ENCODE measurements at regions not wholly inside any gene's neighbourhood (a gene's known extent, or its start where the extent isn't known, plus 50 kb on each side); places are given as distances from the start of the nearest gene placed in this dataset.

DNA sequence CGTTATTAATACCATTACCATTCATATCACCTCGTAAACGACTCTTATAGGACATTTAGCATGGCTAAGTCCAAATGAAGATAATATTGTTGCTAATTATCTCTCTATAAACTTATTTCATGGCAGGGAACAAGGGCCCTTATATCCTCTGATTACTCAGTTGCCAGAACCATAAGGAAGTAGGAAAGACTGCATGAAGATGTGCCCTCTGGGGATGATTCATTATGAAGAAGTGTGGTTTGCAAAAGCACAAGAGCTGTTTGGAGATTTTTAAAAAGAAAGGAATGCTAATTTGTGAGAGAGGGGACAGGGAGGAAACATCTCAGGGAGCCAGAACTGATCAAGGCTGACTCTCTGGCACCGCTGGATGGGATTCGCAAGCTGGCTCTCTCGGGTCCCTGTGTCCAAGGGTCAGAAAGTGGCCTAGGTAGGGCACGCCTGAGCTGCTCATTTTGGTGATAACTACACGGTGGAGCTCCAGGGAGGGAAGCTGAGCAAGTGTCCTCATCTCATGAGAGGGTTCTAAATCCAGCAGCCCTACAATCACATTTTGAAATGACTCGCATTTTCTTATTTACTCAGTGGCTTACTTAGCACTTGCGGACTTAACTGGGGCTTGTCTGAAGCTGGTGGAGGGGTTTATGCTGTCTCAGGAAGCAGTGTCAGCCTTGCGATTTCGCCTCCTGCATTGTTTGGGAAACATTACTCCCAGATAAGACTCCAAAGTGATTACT is 136.8 kb downstream of the C5orf15 start:
- no peak for DNase-seq (ENCODE audit: low read depth in 3 of 3, low spot score in 2 of 3)

GRCh38 chr5:133830911-133831310 is 137.5 kb downstream of the C5orf15 start:
- no peak for DNase-seq (ENCODE audit: low read depth in 3 of 3, low spot score in 2 of 3)

DNA sequence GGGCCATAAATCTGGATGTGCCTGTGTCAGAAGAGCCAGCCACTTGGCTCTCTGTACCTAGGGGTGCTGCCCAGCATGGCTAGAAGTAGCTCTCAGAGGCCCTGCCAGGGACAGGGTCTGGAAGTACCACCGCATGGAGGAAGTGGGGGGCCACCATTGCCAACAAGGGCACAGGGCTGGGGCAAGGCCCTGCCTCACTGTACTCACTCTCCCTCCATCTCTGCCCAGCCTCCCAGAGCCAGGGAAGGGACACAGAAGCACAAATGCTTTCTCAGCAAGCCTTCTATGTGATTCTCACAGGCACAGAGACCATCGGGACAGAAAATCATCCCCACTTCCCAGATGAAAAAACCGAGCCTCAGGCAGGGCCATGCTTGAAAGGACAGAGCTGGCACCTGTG is 138.1 kb downstream of the C5orf15 start:
- no peak for DNase-seq (ENCODE audit: low read depth in 3 of 3, low spot score in 2 of 3)

- no peak for DNase-seq (ENCODE audit: low read depth in 3 of 3, low spot score in 2 of 3)
Observed at GRCh38 chr5:133829786-133830185, 138.6 kb downstream of the C5orf15 start.

DNA sequence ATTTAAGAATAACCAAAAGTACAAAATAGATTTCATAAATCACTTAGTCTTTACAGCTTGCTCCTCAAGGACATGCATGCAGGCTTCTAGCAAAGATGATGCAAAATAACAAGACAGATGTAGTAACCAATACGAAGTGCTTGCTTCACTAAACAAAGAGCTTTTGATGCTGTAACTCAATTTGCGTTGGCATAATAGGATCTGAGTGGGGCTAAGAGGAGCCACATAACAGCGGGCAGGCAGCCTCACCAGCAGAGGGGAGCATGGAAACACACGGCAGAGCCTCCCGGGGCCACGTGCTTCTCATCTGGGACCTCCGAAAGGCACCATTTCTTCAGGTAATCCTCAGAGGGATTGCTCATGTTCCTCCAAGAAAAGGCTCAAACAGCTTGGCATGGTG is 139.7 kb downstream of the C5orf15 start:
- no peak for DNase-seq (ENCODE audit: low read depth in 3 of 3, low spot score in 2 of 3)

DNA sequence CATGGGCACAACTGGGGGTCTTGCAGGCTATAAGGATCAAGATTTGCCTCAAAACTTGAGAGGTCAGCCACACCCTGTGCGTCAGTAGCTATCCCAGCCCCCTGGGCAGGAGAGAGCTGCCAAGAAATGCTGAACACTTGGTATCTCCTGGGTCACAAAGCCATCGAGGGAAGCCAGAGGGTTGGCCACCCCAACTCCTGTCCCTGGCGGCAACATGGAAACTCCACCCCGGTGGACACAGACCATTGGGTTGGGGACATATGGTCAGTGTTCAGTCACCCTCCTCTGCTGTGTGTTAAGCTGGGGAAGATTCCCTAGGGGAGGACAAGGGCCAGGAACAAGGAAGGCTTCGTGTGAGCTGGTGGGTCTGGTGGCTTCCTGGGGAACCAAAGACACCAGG is 140.6 kb downstream of the C5orf15 start:
- DNase-seq (ENCODE audit: low read depth in 3 of 3, low spot score in 2 of 3), result no peak

GRCh38 chr5:133827011-133827410 is 141.4 kb downstream of the C5orf15 start:
- no peak for DNase-seq (ENCODE audit: low read depth in 3 of 3, low spot score in 2 of 3)

GRCh38 chr5:133825631-133826289 is 142.7 kb downstream of the C5orf15 start:
- DNase-seq (ENCODE audit: low read depth in 3 of 3, low spot score in 2 of 3), result no peak

- DNase-seq (ENCODE audit: low read depth in 3 of 3, low spot score in 2 of 3), result no peak
Observed at GRCh38 chr5:133824661-133825254, 143.7 kb downstream of the C5orf15 start.

GRCh38 chr5:133821889-133822288 is 146.5 kb downstream of the C5orf15 start:
- DNase-seq (ENCODE audit: low read depth in 3 of 3, low spot score in 2 of 3), result no peak

GRCh38 chr5:133821311-133821741 is 147.1 kb downstream of the C5orf15 start:
- no peak for DNase-seq (ENCODE audit: low read depth in 3 of 3, low spot score in 2 of 3)

GRCh38 chr5:133820507-133820906 is 147.9 kb downstream of the C5orf15 start:
- DNase-seq (ENCODE audit: low read depth in 3 of 3, low spot score in 2 of 3), result no peak

GRCh38 chr5:133819977-133820471 is 148.4 kb downstream of the C5orf15 start:
- DNase-seq (ENCODE audit: low read depth in 3 of 3, low spot score in 2 of 3), result no peak

DNA sequence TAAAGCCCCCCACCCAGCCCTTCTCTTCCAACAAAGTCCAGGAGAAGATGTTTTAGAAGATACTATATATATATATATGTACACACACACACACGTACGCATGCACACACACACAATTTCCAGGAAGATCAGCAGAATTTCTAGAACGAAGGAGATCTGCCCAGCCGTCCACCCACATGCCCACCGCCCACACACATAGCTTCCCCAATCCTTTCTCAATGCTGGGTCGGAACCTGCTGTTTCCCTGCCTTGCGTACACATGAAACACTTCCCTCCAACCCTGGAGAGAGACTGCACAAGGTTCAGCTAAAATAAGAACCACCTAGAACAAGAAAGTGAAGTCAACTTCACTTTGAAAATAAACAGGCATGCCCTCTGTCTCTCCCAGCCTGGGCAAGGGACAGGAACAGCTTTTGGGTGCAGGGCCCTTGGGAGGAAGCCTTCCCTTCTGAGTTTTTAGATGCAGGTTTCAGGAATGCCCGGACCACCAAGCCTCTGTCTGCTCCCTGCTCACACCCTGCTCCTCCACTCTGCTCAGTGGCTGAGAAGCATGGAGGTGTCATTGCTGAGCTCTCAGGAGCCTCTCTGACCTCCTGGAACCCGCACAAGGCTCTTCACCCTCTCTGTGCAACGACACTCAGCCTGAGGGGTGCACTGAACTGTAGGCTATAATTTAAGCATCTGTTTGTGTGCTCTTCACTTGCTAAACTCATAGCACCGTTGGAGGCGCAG is 149.4 kb downstream of the C5orf15 start:
- no peak for DNase-seq (ENCODE audit: low read depth in 3 of 3, low spot score in 2 of 3)

GRCh38 chr5:133818031-133818431 is 150.4 kb downstream of the C5orf15 start:
- DNase-seq (ENCODE audit: low read depth in 3 of 3, low spot score in 2 of 3), result no peak

DNA sequence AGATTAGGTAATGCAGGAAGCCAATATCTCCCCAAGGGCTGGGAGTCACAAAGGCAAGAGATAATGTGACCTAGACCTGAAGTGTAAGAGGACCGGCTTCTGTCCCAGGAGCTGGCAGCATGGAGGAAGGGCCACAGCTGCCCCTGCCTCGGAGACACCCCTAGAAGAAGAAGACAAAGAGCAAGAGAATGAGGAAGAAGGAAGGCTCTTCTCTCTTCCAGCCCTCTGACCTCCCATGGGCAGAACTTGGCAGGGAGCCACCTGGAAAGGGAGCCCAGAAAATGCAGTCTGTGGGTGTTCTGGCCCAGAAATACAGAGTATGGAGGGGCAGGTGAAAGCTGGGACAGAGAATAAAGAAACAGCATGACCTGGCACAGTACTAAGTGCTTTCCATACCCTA is 151.0 kb downstream of the C5orf15 start:
- no peak for DNase-seq (ENCODE audit: low read depth in 3 of 3, low spot score in 2 of 3)

DNA sequence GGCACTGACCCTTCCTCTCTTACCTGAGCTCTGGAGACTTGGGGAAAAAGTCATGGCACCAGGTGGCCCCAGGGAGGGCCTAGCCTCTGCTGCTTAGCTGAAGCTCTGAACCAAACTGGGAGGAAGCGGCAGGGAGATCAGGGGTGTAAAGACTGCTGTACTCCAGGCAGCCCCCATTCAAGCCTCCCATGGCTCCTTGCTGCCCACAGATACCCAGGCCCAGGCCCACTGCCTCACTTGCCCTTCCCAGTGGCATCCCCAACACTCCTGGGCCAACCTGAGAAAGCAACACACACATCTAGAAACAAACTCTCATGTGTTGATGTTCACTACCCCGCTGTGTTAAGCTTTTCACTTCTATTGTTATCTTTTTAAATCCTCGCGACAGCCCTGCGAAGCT is 151.6 kb downstream of the C5orf15 start:
- no peak for DNase-seq (ENCODE audit: low read depth in 3 of 3, low spot score in 2 of 3)

GRCh38 chr5:133814152-133814551 is 154.3 kb downstream of the C5orf15 start:
- DNase-seq (ENCODE audit: low read depth in 3 of 3, low spot score in 2 of 3), result no peak

GRCh38 chr5:133811168-133811567 is 157.3 kb downstream of the C5orf15 start:
- no peak for DNase-seq (ENCODE audit: low read depth in 3 of 3, low spot score in 2 of 3)

GRCh38 chr5:133809801-133810200 is 158.6 kb downstream of the C5orf15 start:
- DNase-seq (ENCODE audit: low read depth in 3 of 3, low spot score in 2 of 3), result no peak

DNA sequence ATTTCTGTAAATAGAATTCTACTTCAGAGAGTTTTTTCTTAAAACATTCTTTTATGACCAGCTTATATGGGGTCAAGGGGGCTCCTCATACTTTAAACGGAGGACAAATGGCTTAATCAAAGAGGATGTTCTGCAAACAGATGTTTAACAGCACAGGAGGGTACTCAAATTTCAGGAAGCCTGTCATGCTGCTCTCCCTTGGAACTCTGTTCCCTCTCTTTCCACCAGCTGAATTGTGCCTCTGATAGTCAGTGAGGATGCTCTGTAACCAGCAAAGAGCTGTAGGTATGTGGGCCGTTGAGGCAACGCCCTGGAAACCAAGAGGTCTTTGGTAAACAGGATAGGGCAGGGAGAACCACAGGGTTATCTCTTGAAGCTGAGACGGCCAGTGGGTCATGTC is 161.1 kb downstream of the C5orf15 start:
- DNase-seq (ENCODE audit: low read depth in 3 of 3, low spot score in 2 of 3), result no peak
